Small intestine (tissue), 7 donors: ENCODE measurements at regions not wholly inside any gene's neighbourhood (a gene's known extent, or its start where the extent isn't known, plus 50 kb on each side); places are given as distances from the start of the nearest gene placed in this dataset.
"Not testable (repeated sequence)": the region's sequence is repeated elsewhere in the genome, so short reads cannot be mapped to it uniquely, and the experiment has no call there.

Experiments used
- DNase-seq, 2 donors: peaks; one replicate each; pipeline versions ENCODE4 v3.0.0 to v3.0.0-alpha.2; 2013
- FAIRE-seq: peaks from 2 replicates; lab custom pipeline; 2012; peaks lifted over from hg19 to GRCh38; lab: Jason Lieb, UNC
- H3K27ac ChIP-seq, 3 donors: one replicate each; pipeline ENCODE4 v1.5.1; 2013; ENCODE audit warnings: low read length in 2 of 3, mild to moderate bottlenecking in 2 of 3, control low read depth in 1 of 3, inconsistent platforms in 1 of 3, low read depth in 1 of 3, moderate library complexity in 1 of 3
- H3K27me3 ChIP-seq, 3 donors: one replicate each; pipeline ENCODE4 v1.6.1; 2013; ENCODE audit warnings: low read length in 3 of 3, inconsistent platforms in 1 of 3; ENCODE audit not compliant: control insufficient read depth in 3 of 3, insufficient read depth in 3 of 3
- H3K36me3 ChIP-seq, 3 donors: one replicate each; pipeline ENCODE4 v1.6.1; 2013; ENCODE audit warnings: low read length in 3 of 3, inconsistent platforms in 1 of 3, low read depth in 1 of 3, mild to moderate bottlenecking in 1 of 3, moderate library complexity in 1 of 3; ENCODE audit not compliant: control insufficient read depth in 3 of 3, insufficient read depth in 2 of 3
- H3K4me1 ChIP-seq, 3 donors: one replicate each; pipeline ENCODE4 v1.6.1; 2013; ENCODE audit warnings: low read length in 2 of 3, inconsistent platforms in 1 of 3, low read depth in 1 of 3, mild to moderate bottlenecking in 1 of 3, moderate library complexity in 1 of 3; ENCODE audit not compliant: control insufficient read depth in 3 of 3, insufficient read depth in 2 of 3
- H3K4me3 ChIP-seq, 3 donors: one replicate each; pipeline ENCODE4 v1.5.1; 2013; ENCODE audit warnings: low read length in 3 of 3, control low read depth in 1 of 3, inconsistent platforms in 1 of 3, low read depth in 1 of 3, mild to moderate bottlenecking in 1 of 3, moderate library complexity in 1 of 3
- H3K9me3 ChIP-seq, 2 donors: one replicate each; pipeline ENCODE4 v1.6.1; 2013; ENCODE audit warnings: low read depth in 1 of 2, low read length in 1 of 2; ENCODE audit not compliant: control insufficient read depth in 2 of 2, insufficient read depth in 1 of 2
- WGBS, 3 donors: extraction: QIAGEN DNeasy Blood & Tissue Kit; methylation state at CpG; one replicate each; pipeline ENCODE4 v1.1.7; 2013; 5-methylcytosine and 5-hydroxymethylcytosine counted together
- donor health status: healthy with polysubstance abuse.
- donor health status: control.
- donor health status: control.
- donor health status: Bipolar disorder and iron deficiency.
- donor health status: healthy.

- H3K4me1 ChIP-seq, result no peaks in the 10 kb centered on the region
- H3K9me3 ChIP-seq, result no peaks in the 10 kb centered on the region
- no peak overlapping the region for H3K4me3 ChIP-seq
- FAIRE-seq (no peak), DNase-seq (no peak)
- H3K27me3 ChIP-seq, result no peaks in the 10 kb centered on the region
- H3K36me3 ChIP-seq, result no peaks in the 10 kb centered on the region
- H3K27ac ChIP-seq, result no peak overlapping the region
- 75 to 82% (median 76%) methylated on average over 2 of the region's 2 CpGs for WGBS, 3 donors
These were observed 162.5 kb upstream of the RPRM start for GRCh38 chr2:153641046-153641445.

GRCh38 chr2:153644955-153645354, 166.4 kb upstream of the RPRM start:
- Histone ChIP-seq H3K4me3 (no peak overlapping the region), H3K4me1 (no peaks in the 10 kb centered on the region), H3K36me3 (no peaks in the 10 kb centered on the region), H3K9me3 (no peaks in the 10 kb centered on the region), H3K27ac (no peak overlapping the region), H3K27me3 (no peaks in the 10 kb centered on the region)
- FAIRE-seq (no peak), DNase-seq (no peak)
- 74 to 81% (median 77%) methylated on average over 5 of the region's 5 CpGs for WGBS, 3 donors

GRCh38 chr2:153645599-153645998, 167.0 kb upstream of the RPRM start:
- no peak overlapping the region for H3K4me3 ChIP-seq
- H3K36me3 ChIP-seq, result no peaks in the 10 kb centered on the region
- no peak overlapping the region for H3K27ac ChIP-seq
- no peaks in the 10 kb centered on the region for H3K27me3 ChIP-seq
- no peaks in the 10 kb centered on the region for H3K4me1 ChIP-seq
- DNase-seq, result no peak
- H3K9me3 ChIP-seq, result no peaks in the 10 kb centered on the region
- FAIRE-seq, result no peak

GRCh38 chr2:153657651-153658050, 179.1 kb upstream of the RPRM start:
- Histone ChIP-seq H3K27ac (no peak overlapping the region), H3K4me1 (no peaks in the 10 kb centered on the region), H3K27me3 (no peaks in the 10 kb centered on the region), H3K36me3 (no peaks in the 10 kb centered on the region), H3K4me3 (no peak overlapping the region), H3K9me3 (peaks cover 0 to 4% of the 10 kb centered on the region in 2 donors)
- DNase-seq (no peak), FAIRE-seq (no peak)
- 78 to 90% (median 85%) methylated on average over 1 of the region's 1 CpG for WGBS, 3 donors

- WGBS, 3 donors, result 85 to 90% (median 89%) methylated on average over 3 of the region's 3 CpGs
- Histone ChIP-seq H3K36me3 (no peaks in the 10 kb centered on the region), H3K4me3 (no peak overlapping the region), H3K4me1 (no peaks in the 10 kb centered on the region), H3K9me3 (peaks cover 0 to 15% of the 10 kb centered on the region in 2 donors), H3K27me3 (no peaks in the 10 kb centered on the region), H3K27ac (no peak overlapping the region)
- DNase-seq (no peak), FAIRE-seq (no peak)
These were observed 183.2 kb upstream of the RPRM start for GRCh38 chr2:153661801-153662200.

- no peaks in the 10 kb centered on the region for H3K27me3 ChIP-seq
- H3K4me3 ChIP-seq, result no peak overlapping the region
- WGBS, 3 donors, result 50 to 58% (median 51%) methylated on average over 2 of the region's 2 CpGs
- DNase-seq, result no peak
- no peak overlapping the region for H3K27ac ChIP-seq
- no peaks in the 10 kb centered on the region for H3K36me3 ChIP-seq
- H3K9me3 ChIP-seq, result peaks cover 0 to 15% of the 10 kb centered on the region in 2 donors
- FAIRE-seq, result no peak
- H3K4me1 ChIP-seq, result no peaks in the 10 kb centered on the region
These were observed 184.8 kb upstream of the RPRM start for GRCh38 chr2:153663371-153663770.

- not testable (repeated sequence) for DNase-seq, FAIRE-seq, H3K36me3 ChIP-seq, H3K4me1 ChIP-seq, H3K27me3 ChIP-seq, H3K4me3 ChIP-seq, H3K27ac ChIP-seq
- WGBS, 3 donors, result 85 to 87% (median 85%) methylated on average over 5 of the region's 5 CpGs
- H3K9me3 ChIP-seq, result peaks cover 0 to 20% of the 10 kb centered on the region in 2 donors
These were observed 185.4 kb upstream of the RPRM start for GRCh38 chr2:153664009-153664408.

GRCh38 chr2:153667475-153667874, 188.9 kb upstream of the RPRM start:
- Histone ChIP-seq H3K36me3 (no peaks in the 10 kb centered on the region), H3K27me3 (no peaks in the 10 kb centered on the region), H3K9me3 (peaks cover 0 to 27% of the 10 kb centered on the region in 2 donors), H3K4me1 (no peaks in the 10 kb centered on the region), H3K4me3 (no peak overlapping the region), H3K27ac (no peak overlapping the region)
- 89 to 96% (median 95%) methylated on average over 2 of the region's 2 CpGs for WGBS, 3 donors
- FAIRE-seq (no peak), DNase-seq (no peak)

GRCh38 chr2:153668923-153669322, 190.4 kb upstream of the RPRM start:
- no peaks in the 10 kb centered on the region for H3K27me3 ChIP-seq
- DNase-seq (no peak), FAIRE-seq (no peak)
- no peaks in the 10 kb centered on the region for H3K36me3 ChIP-seq
- no peak overlapping the region for H3K4me3 ChIP-seq
- no peaks in the 10 kb centered on the region for H3K4me1 ChIP-seq
- H3K9me3 ChIP-seq, result peaks cover 0 to 27% of the 10 kb centered on the region in 2 donors
- WGBS, 3 donors, result 60 to 90% (median 68%) methylated on average over 2 of the region's 2 CpGs
- no peak overlapping the region for H3K27ac ChIP-seq
